Stimulated activated CD8-positive, alpha-beta memory T cell treated with anti-CD3 and anti-CD28 coated beads, Interleukin-15, amount 100 ng/mL, for 24 hours (primary cell): ENCODE measurements at regions not wholly inside any gene's neighbourhood (a gene's known extent, or its start where the extent isn't known, plus 50 kb on each side); places are given as distances from the start of the nearest gene placed in this dataset.

Experiments
- DNase-seq: peaks from one replicate; pipeline ENCODE4 v3.0.0-alpha.2; 2020; ENCODE audit warnings: low read depth

- DNase-seq, result peak; percentile 46
These were observed 53.7 kb upstream of the KDM4C start for GRCh38 chr9:6703898-6704639.

- DNase-seq, result no peak
These were observed 55.1 kb upstream of the KDM4C start for GRCh38 chr9:6702707-6703106.

- DNase-seq, result no peak
These were observed 50.6 kb upstream of the GLDC start for GRCh38 chr9:6696178-6696577.

GRCh38 chr9:6695121-6695814 is 49.7 kb upstream of the GLDC start:
- no peak for DNase-seq
